SK-N-SH treated with all-trans-retinoic acid at 6 μM for 48 hours (cell line): ENCODE measurements at regions not wholly inside any gene's neighbourhood (a gene's known extent, or its start where the extent isn't known, plus 50 kb on each side); places are given as distances from the start of the nearest gene placed in this dataset.

Experiments used
- ATAC-seq: fragments of 200-7000 bp; cut with Tn5 transposase; 3 replicates; pipeline ENCODE4 v1.9.1; 2020; ENCODE audit warnings: mild to moderate bottlenecking, moderate library complexity
- ARNTL ChIP-seq: fragments of 450-650 bp; formaldehyde crosslinking; IDR thresholded peaks from 2 replicates; pipeline ENCODE4 v1.5.0; 2020; ENCODE audit warnings: low read depth, mild to moderate bottlenecking, moderate library complexity, borderline replicate concordance
- BACH2 ChIP-seq: fragments of 250-450 bp; sonication (Bioruptor Pico); IDR thresholded peaks from 2 replicates; pipeline ENCODE4 v1.9.0; 2021; ENCODE audit warnings: mild to moderate bottlenecking, borderline replicate concordance
- CREB5 ChIP-seq: fragments of 250-450 bp; sonication (Bioruptor Pico); IDR thresholded peaks from 2 replicates; pipeline ENCODE4 v1.5.1; 2020; ENCODE audit warnings: low read depth, mild to moderate bottlenecking, moderate library complexity
- CSDC2 ChIP-seq: fragments of 250-450 bp; sonication (Bioruptor Pico); IDR thresholded peaks from 2 replicates; pipeline ENCODE4 v1.5.0; 2020; ENCODE audit warnings: mild to moderate bottlenecking, moderate library complexity
- CSRNP3 ChIP-seq: fragments of 250-450 bp; sonication (Bioruptor Pico); IDR thresholded peaks from 2 replicates; pipeline ENCODE4 v1.5.1; 2021; ENCODE audit warnings: mild to moderate bottlenecking, moderate library complexity
- ESRRG ChIP-seq: fragments of 250-450 bp; sonication (Bioruptor Pico); IDR thresholded peaks from 2 replicates; pipeline ENCODE4 v1.6.1; 2021; ENCODE audit warnings: mild to moderate bottlenecking
- GLIS3 ChIP-seq: fragments of 250-450 bp; sonication (Bioruptor Pico); IDR thresholded peaks from 2 replicates; pipeline ENCODE4 v1.5.0; 2020; ENCODE audit warnings: mild to moderate bottlenecking, moderate library complexity
- OSR1 ChIP-seq: fragments of 250-450 bp; sonication (Bioruptor Pico); IDR thresholded peaks from 2 replicates; pipeline ENCODE4 v1.8.0; 2022; ENCODE audit warnings: moderate library complexity, mild to moderate bottlenecking, inconsistent platforms
- PATZ1 ChIP-seq: fragments of 250-450 bp; sonication (Bioruptor Pico); IDR thresholded peaks from 2 replicates; pipeline ENCODE4 v1.8.0; 2020; ENCODE audit warnings: mild to moderate bottlenecking, moderate library complexity, borderline replicate concordance
- POU6F1 ChIP-seq: fragments of 250-450 bp; sonication (Bioruptor Pico); IDR thresholded peaks from 2 replicates; pipeline ENCODE4 v1.8.0; 2021; ENCODE audit warnings: low read depth, mild to moderate bottlenecking, moderate library complexity, borderline replicate concordance
- PPARA ChIP-seq: fragments of 250-450 bp; sonication (Bioruptor Pico); IDR thresholded peaks from 2 replicates; pipeline ENCODE4 v1.5.0; 2020; ENCODE audit warnings: mild to moderate bottlenecking, borderline replicate concordance
- RARB ChIP-seq: fragments of 250-450 bp; sonication (Bioruptor Pico); IDR thresholded peaks from 2 replicates; pipeline ENCODE4 v1.8.0; 2021; ENCODE audit warnings: mild to moderate bottlenecking, moderate library complexity
- SNAI2 ChIP-seq: fragments of 250-450 bp; sonication (Bioruptor Pico); IDR thresholded peaks from 2 replicates; pipeline ENCODE4 v1.5.0; 2020; ENCODE audit warnings: mild to moderate bottlenecking, moderate library complexity
- TCF4 ChIP-seq: fragments of 250-450 bp; sonication (Bioruptor Pico); IDR thresholded peaks from 2 replicates; pipeline ENCODE4 v1.8.0; 2021; ENCODE audit warnings: mild to moderate bottlenecking, moderate library complexity, borderline replicate concordance
- TOX ChIP-seq: fragments of 250-450 bp; sonication (Bioruptor Pico); IDR thresholded peaks from 2 replicates; pipeline ENCODE4 v1.8.0; 2021; ENCODE audit warnings: mild to moderate bottlenecking, moderate library complexity, borderline replicate concordance
- ZC3H10 ChIP-seq: fragments of 250-450 bp; sonication (Bioruptor Pico); IDR thresholded peaks from 2 replicates; pipeline ENCODE4 v1.5.1; 2021; ENCODE audit warnings: mild to moderate bottlenecking, moderate library complexity
- ZFP3 ChIP-seq: fragments of 250-450 bp; sonication (Bioruptor Pico); IDR thresholded peaks from 2 replicates; pipeline ENCODE4 v1.5.0; 2020; ENCODE audit warnings: mild to moderate bottlenecking, moderate library complexity
- ZFP30 ChIP-seq: fragments of 450-650 bp; formaldehyde crosslinking; IDR thresholded peaks from 2 replicates; pipeline ENCODE4 v1.5.0; 2022; ENCODE audit warnings: mild to moderate bottlenecking, moderate library complexity
- ZNF565 ChIP-seq: fragments of 450-650 bp; formaldehyde crosslinking; conservative IDR thresholded peaks from 2 replicates; pipeline ENCODE4 v1.5.0; 2020; ENCODE audit warnings: low read depth, mild to moderate bottlenecking, moderate library complexity
- ZNF70 ChIP-seq: fragments of 450-650 bp; formaldehyde crosslinking; IDR thresholded peaks from 2 replicates; pipeline ENCODE4 v1.5.0; 2020; ENCODE audit warnings: mild to moderate bottlenecking, moderate library complexity
- ZNF8 ChIP-seq: fragments of 450-650 bp; formaldehyde crosslinking; IDR thresholded peaks from 2 replicates; pipeline ENCODE4 v1.5.0; 2020; ENCODE audit warnings: mild to moderate bottlenecking, moderate library complexity

GRCh38 chr12:85489194-85489593 lies 209.2 kb downstream of the ALX1 start:
- ATAC-seq, result no peak
- TF ChIP-seq TOX (CRISPR knock-in tag), result no peak
- TF ChIP-seq ZNF70 (CRISPR knock-in tag), result no peak
- TF ChIP-seq CSRNP3 (CRISPR knock-in tag), result no peak
- TF ChIP-seq ZNF8 (CRISPR knock-in tag), result no peak
- no peak for TF ChIP-seq ARNTL
- TF ChIP-seq RARB (CRISPR knock-in tag), result no peak
- TF ChIP-seq BACH2 (CRISPR knock-in tag), result no peak
- no peak for TF ChIP-seq ZC3H10 (CRISPR knock-in tag)
- TF ChIP-seq PPARA (CRISPR knock-in tag), result no peak
- no peak for TF ChIP-seq PATZ1 (CRISPR knock-in tag)
- TF ChIP-seq CREB5 (CRISPR knock-in tag), result no peak
- no peak for TF ChIP-seq ESRRG (CRISPR knock-in tag)
- TF ChIP-seq TCF4, result no peak
- no peak for TF ChIP-seq GLIS3
- no peak for TF ChIP-seq OSR1 (CRISPR knock-in tag)
- TF ChIP-seq, all 23 proteins: peak for 0

GRCh38 chr12:85504164-85504563 lies 224.1 kb downstream of the ALX1 start:
- TF ChIP-seq ZFP3 (CRISPR knock-in tag) (no peak), ZNF70 (CRISPR knock-in tag) (no peak), ZC3H10 (CRISPR knock-in tag) (no peak), ZNF565 (CRISPR knock-in tag) (no peak), OSR1 (CRISPR knock-in tag) (no peak), CREB5 (CRISPR knock-in tag) (no peak), CSRNP3 (CRISPR knock-in tag) (no peak), CSDC2 (CRISPR knock-in tag) (no peak), BACH2 (CRISPR knock-in tag) (no peak), TOX (CRISPR knock-in tag) (no peak), ZFP30 (CRISPR knock-in tag) (no peak), ESRRG (CRISPR knock-in tag) (no peak)
- no peak for ATAC-seq

- no peak for ATAC-seq
- TF ChIP-seq TCF4 (no peak), PPARA (CRISPR knock-in tag) (no peak), PATZ1 (CRISPR knock-in tag) (no peak), CSRNP3 (CRISPR knock-in tag) (no peak), CSDC2 (CRISPR knock-in tag) (no peak), GLIS3 (no peak), ZNF70 (CRISPR knock-in tag) (no peak), SNAI2 (no peak), ZFP3 (CRISPR knock-in tag) (no peak), POU6F1 (CRISPR knock-in tag) (no peak)
Measured at GRCh38 chr12:85504624-85505023, 224.6 kb downstream of the ALX1 start.
